Kidney glomerular epithelial cell (primary cell): ENCODE measurements at regions not wholly inside any gene's neighbourhood (a gene's known extent, or its start where the extent isn't known, plus 50 kb on each side); places are given as distances from the start of the nearest gene placed in this dataset.
"Not testable (repeated sequence)": the region's sequence is repeated elsewhere in the genome, so short reads cannot be mapped to it uniquely, and the experiment has no call there.

Experiments used
- DNase-seq: peaks from one replicate; lab custom pipeline; 2025; lab: John Stamatoyannopoulos, UW

GRCh38 chr2:215744514-215744913 is 268.8 kb downstream of the MREG start:
- DNase-seq: no peak

GRCh38 chr2:215743066-215743465 is 270.3 kb downstream of the MREG start:
- DNase-seq: no peak

- no peak for DNase-seq
These were observed 271.3 kb downstream of the MREG start for GRCh38 chr2:215742021-215742420.

- no peak for DNase-seq
These were observed 273.3 kb downstream of the MREG start for GRCh38 chr2:215740071-215740470.

GRCh38 chr2:215738351-215738750 is 275.0 kb downstream of the MREG start:
- no peak for DNase-seq

GRCh38 chr2:215737477-215737876 is 275.9 kb downstream of the MREG start:
- no peak for DNase-seq

- DNase-seq: peak; percentile 58
These were observed 276.6 kb downstream of the MREG start for GRCh38 chr2:215736653-215737290.

- no peak for DNase-seq
These were observed 282.2 kb downstream of the MREG start for GRCh38 chr2:215731108-215731658.

- DNase-seq: no peak
These were observed 283.2 kb downstream of the MREG start for GRCh38 chr2:215729985-215730620.

GRCh38 chr2:215728504-215729065 is 284.8 kb downstream of the MREG start:
- DNase-seq: peak; percentile 35

- no peak for DNase-seq
These were observed 285.5 kb downstream of the MREG start for GRCh38 chr2:215727507-215728503.

- DNase-seq: no peak
These were observed 287.3 kb downstream of the MREG start for GRCh38 chr2:215726070-215726469.

GRCh38 chr2:215724146-215724545 is 288.3 kb upstream of the FN1 start:
- DNase-seq: no peak

GRCh38 chr2:215723631-215724011 is 287.8 kb upstream of the FN1 start:
- DNase-seq: no peak

GRCh38 chr2:215722986-215723630 is 287.2 kb upstream of the FN1 start:
- no peak for DNase-seq

GRCh38 chr2:215722125-215722524 is 286.3 kb upstream of the FN1 start:
- no peak for DNase-seq

GRCh38 chr2:215721515-215721914 is 285.6 kb upstream of the FN1 start:
- not testable (repeated sequence) for DNase-seq

- DNase-seq: no peak
These were observed 283.0 kb upstream of the FN1 start for GRCh38 chr2:215718890-215719289.

- DNase-seq: no peak
These were observed 282.6 kb upstream of the FN1 start for GRCh38 chr2:215718436-215718835.

- no peak for DNase-seq
These were observed 281.9 kb upstream of the FN1 start for GRCh38 chr2:215717501-215718381.

- DNase-seq: no peak
These were observed 281.1 kb upstream of the FN1 start for GRCh38 chr2:215716956-215717355.
